PC-9 (cell line): ENCODE measurements at regions not wholly inside any gene's neighbourhood (a gene's known extent, or its start where the extent isn't known, plus 50 kb on each side); places are given as distances from the start of the nearest gene placed in this dataset.

ENCODE experiments used
- CTCF ChIP-seq: fragments of 200-600 bp; sonication (generic); conservative IDR thresholded peaks from 2 replicates; pipeline ENCODE4 v1.6.1; 2017; ENCODE audit warnings: mixed run types, antibody characterized with exemption, mild to moderate bottlenecking, moderate library complexity
- EZH2 ChIP-seq: fragments of 200-600 bp; sonication (generic); IDR thresholded peaks from 2 replicates; pipeline ENCODE4 v1.8.0; 2017; ENCODE audit warnings: antibody characterized with exemption, low read depth

GRCh38 chr14:95388699-95389098 is 69.0 kb upstream of the CLMN start:
- TF ChIP-seq CTCF = no peak
- no peak for TF ChIP-seq EZH2
